ENCODE measurements at regions not wholly inside any gene's neighbourhood (a gene's known extent, or its start where the extent isn't known, plus 50 kb on each side); places are given as distances from the start of the nearest gene placed in this dataset.
"Not testable (repeated sequence)": the region's sequence is repeated elsewhere in the genome, so short reads cannot be mapped to it uniquely, and the experiment has no call there.

- DNase-seq = no peak
- Mint-ChIP-seq H3K27me3 (no peaks in the 10 kb centered on the region), H3K4me3 (no peak overlapping the region), H3K36me3 (ENCODE audit: low read depth) (no peaks in the 10 kb centered on the region), H3K27ac (no peak overlapping the region), H3K4me1 (ENCODE audit: low read depth) (no peaks in the 10 kb centered on the region), H3K9me3 (peaks cover 6% of the 10 kb centered on the region)
- Histone ChIP-seq H3K36me3 (ENCODE audit: insufficient read depth, low read length) (no peaks in the 10 kb centered on the region), H3K27me3 (ENCODE audit: control insufficient read depth in 1 of 2, insufficient read depth in 2 of 2, low read length in 2 of 2) (no peaks in the 10 kb centered on the region), H3K4me1 (ENCODE audit: insufficient read depth, low read length) (no peaks in the 10 kb centered on the region), H3K9me3 (ENCODE audit: control insufficient read depth in 1 of 2, insufficient read depth in 1 of 2, low read length in 2 of 2) (peaks cover 0 to 9% of the 10 kb centered on the region in 2 experiments), H3K27ac (ENCODE audit: low read depth in 1 of 2, low read length in 2 of 2) (no peak overlapping the region), H3K4me3 (ENCODE audit: low read length) (no peak overlapping the region)
- ChIA-PET CTCF (no interaction called here), POLR2A (no interaction called here)
- no peak for TF ChIP-seq CTCF (IDR thresholded peaks at IDR 0.05)
- intact Hi-C loops (cut with DNase I, micrococcal nuclease) = no loop called here
- ATAC-seq (ENCODE audit: poor library complexity) = no peak
Measured at GRCh38 chr6:67956352-67956751, 678.7 kb upstream of the ADGRB3 start.

- Mint-ChIP-seq H3K36me3 (ENCODE audit: low read depth) (no peaks in the 10 kb centered on the region), H3K9me3 (peaks cover 13% of the 10 kb centered on the region), H3K27me3 (no peaks in the 10 kb centered on the region), H3K4me3 (no peak overlapping the region), H3K27ac (no peak overlapping the region), H3K4me1 (ENCODE audit: low read depth) (no peaks in the 10 kb centered on the region)
- ATAC-seq (ENCODE audit: poor library complexity) = no peak
- Histone ChIP-seq H3K9me3 (ENCODE audit: control insufficient read depth in 1 of 2, insufficient read depth in 1 of 2, low read length in 2 of 2) (peaks cover 0 to 9% of the 10 kb centered on the region in 2 experiments), H3K4me3 (ENCODE audit: low read length) (no peak overlapping the region), H3K36me3 (ENCODE audit: insufficient read depth, low read length) (no peaks in the 10 kb centered on the region), H3K27me3 (ENCODE audit: control insufficient read depth in 1 of 2, insufficient read depth in 2 of 2, low read length in 2 of 2) (no peaks in the 10 kb centered on the region), H3K27ac (ENCODE audit: low read depth in 1 of 2, low read length in 2 of 2) (no peak overlapping the region), H3K4me1 (ENCODE audit: insufficient read depth, low read length) (no peaks in the 10 kb centered on the region)
- ChIA-PET POLR2A (no interaction called here), CTCF (no interaction called here)
- no peak for DNase-seq
- intact Hi-C loops (cut with DNase I, micrococcal nuclease) = no loop called here
- no peak for TF ChIP-seq CTCF (IDR thresholded peaks at IDR 0.05)
Measured at GRCh38 chr6:67952948-67953347, 682.1 kb upstream of the ADGRB3 start.

- POLR2A ChIA-PET = no interaction called here
- ATAC-seq (ENCODE audit: poor library complexity) (no peak), DNase-seq (no peak)
- CTCF ChIA-PET = no interaction called here
- no peaks in the 10 kb centered on the region for H3K27me3 Mint-ChIP-seq
- Histone ChIP-seq H3K27me3 (ENCODE audit: control insufficient read depth in 1 of 2, insufficient read depth in 2 of 2, low read length in 2 of 2) (no peaks in the 10 kb centered on the region), H3K9me3 (ENCODE audit: control insufficient read depth in 1 of 2, insufficient read depth in 1 of 2, low read length in 2 of 2) (peaks cover 0 to 9% of the 10 kb centered on the region in 2 experiments), H3K27ac (ENCODE audit: low read depth in 1 of 2, low read length in 2 of 2) (no peak overlapping the region), H3K4me3 (ENCODE audit: low read length) (no peak overlapping the region), H3K4me1 (ENCODE audit: insufficient read depth, low read length) (no peaks in the 10 kb centered on the region), H3K36me3 (ENCODE audit: insufficient read depth, low read length) (no peaks in the 10 kb centered on the region)
- TF ChIP-seq CTCF (IDR thresholded peaks at IDR 0.05) = no peak
- no peak overlapping the region for H3K27ac Mint-ChIP-seq
- H3K4me3 Mint-ChIP-seq = no peak overlapping the region
- H3K36me3 Mint-ChIP-seq (ENCODE audit: low read depth) = no peaks in the 10 kb centered on the region
- intact Hi-C loops (cut with DNase I, micrococcal nuclease) = no loop called here
- no peaks in the 10 kb centered on the region for H3K4me1 Mint-ChIP-seq (ENCODE audit: low read depth)
- H3K9me3 Mint-ChIP-seq = peaks cover 10% of the 10 kb centered on the region
Measured at GRCh38 chr6:67952121-67952520, 683.0 kb upstream of the ADGRB3 start.

GRCh38 chr6:67947762-67948161 lies 687.3 kb upstream of the ADGRB3 start:
- H3K27ac Mint-ChIP-seq; POLR2A ChIA-PET; H3K27ac ChIP-seq (ENCODE audit: low read depth in 1 of 2, low read length in 2 of 2); H3K27me3 Mint-ChIP-seq; H3K27me3 ChIP-seq (ENCODE audit: control insufficient read depth in 1 of 2, insufficient read depth in 2 of 2, low read length in 2 of 2); CTCF ChIA-PET; H3K4me3 ChIP-seq (ENCODE audit: low read length); intact Hi-C loops (cut with DNase I, micrococcal nuclease); ATAC-seq (ENCODE audit: poor library complexity); H3K9me3 ChIP-seq (ENCODE audit: control insufficient read depth in 1 of 2, insufficient read depth in 1 of 2, low read length in 2 of 2); H3K4me1 Mint-ChIP-seq (ENCODE audit: low read depth); H3K36me3 ChIP-seq (ENCODE audit: insufficient read depth, low read length); H3K36me3 Mint-ChIP-seq (ENCODE audit: low read depth); H3K4me3 Mint-ChIP-seq; H3K4me1 ChIP-seq (ENCODE audit: insufficient read depth, low read length); DNase-seq: not testable (repeated sequence)
- peaks cover 14% of the 10 kb centered on the region for H3K9me3 Mint-ChIP-seq
